GM20000 (cell line): ENCODE measurements at regions not wholly inside any gene's neighbourhood (a gene's known extent, or its start where the extent isn't known, plus 50 kb on each side); places are given as distances from the start of the nearest gene placed in this dataset.
"Not testable (repeated sequence)": the region's sequence is repeated elsewhere in the genome, so short reads cannot be mapped to it uniquely, and the experiment has no call there.

Experiments
- DNase-seq: peaks from one replicate; pipeline ENCODE4 v3.0.0; 2012; ENCODE audit warnings: low spot score
- CTCF ChIP-seq: IDR thresholded peaks from 2 replicates; pipeline ENCODE4 v1.5.1; 2012; ENCODE audit warnings: mild to moderate bottlenecking, control low read depth; ENCODE audit errors: extremely low read depth, missing control alignments

DNA sequence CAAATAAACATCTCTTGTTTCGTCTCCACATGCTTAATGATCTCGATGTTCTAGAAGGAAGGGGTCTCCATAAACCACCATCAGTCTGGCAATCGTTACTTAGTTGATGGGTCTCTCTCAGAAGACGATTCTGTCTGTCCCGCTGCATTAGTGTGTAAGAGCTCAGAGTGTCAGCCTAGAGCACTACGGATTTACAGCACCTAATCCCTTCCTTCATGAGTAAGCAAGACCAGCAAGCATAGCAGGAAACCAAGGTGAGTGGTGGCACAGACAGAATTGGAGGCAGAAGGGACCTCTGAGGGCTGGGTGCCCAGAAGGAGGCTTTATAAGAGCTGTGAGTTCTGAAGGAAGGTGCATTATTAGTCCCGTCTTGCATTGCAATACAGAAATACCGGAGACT lies 440.1 kb downstream of the RBFOX1 start:
- no peak for TF ChIP-seq CTCF
- no peak for DNase-seq

- DNase-seq, result not testable (repeated sequence)
These were observed 436.4 kb downstream of the RBFOX1 start for GRCh38 chr16:7769091-7769490.

- TF ChIP-seq CTCF, result no peak
- DNase-seq, result no peak
These were observed 432.5 kb downstream of the RBFOX1 start for GRCh38 chr16:7765079-7765550.

DNA sequence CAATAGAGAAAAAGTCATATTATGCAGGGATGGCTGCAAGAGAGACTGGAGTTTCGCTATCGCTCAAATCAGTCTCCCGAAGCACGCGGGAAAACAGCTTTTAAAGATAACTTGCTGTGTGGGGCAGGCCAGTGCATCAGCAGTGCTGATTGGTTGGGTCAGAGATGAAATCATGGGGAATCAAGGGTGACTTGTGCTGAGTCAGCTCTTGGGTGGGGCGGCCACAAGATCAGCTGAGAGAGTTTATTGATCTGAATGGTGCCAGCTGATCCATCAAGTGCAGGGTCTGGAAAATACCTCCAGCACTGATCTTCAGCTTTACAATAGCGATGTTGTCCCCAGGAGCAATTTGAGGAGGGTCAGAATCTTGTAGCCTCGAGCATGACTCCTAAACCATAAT lies 430.5 kb downstream of the RBFOX1 start:
- TF ChIP-seq CTCF, result no peak
- DNase-seq, result no peak
